Lower leg skin (tissue), 3 donors: ENCODE measurements at regions not wholly inside any gene's neighbourhood (a gene's known extent, or its start where the extent isn't known, plus 50 kb on each side); places are given as distances from the start of the nearest gene placed in this dataset.
"Not testable (repeated sequence)": the region's sequence is repeated elsewhere in the genome, so short reads cannot be mapped to it uniquely, and the experiment has no call there.

ENCODE experiments used
- POLR2A ChIP-seq, 2 donors: fragments of 450-650 bp; IDR thresholded peaks; one replicate each; pipeline ENCODE4 v1.6.1; 2016 to 2017; ENCODE audit warnings: antibody characterized with exemption in 2 of 2, mild to moderate bottlenecking in 1 of 2, moderate library complexity in 1 of 2
- TF ChIP-seq, protein P1 (sequence below), 3 donors: fragments of 450-650 bp; IDR thresholded peaks; one replicate each; pipeline ENCODE4 v1.5.1; 2016; ENCODE audit warnings: antibody characterized with exemption in 3 of 3, mild to moderate bottlenecking in 3 of 3, moderate library complexity in 2 of 3

DNA sequence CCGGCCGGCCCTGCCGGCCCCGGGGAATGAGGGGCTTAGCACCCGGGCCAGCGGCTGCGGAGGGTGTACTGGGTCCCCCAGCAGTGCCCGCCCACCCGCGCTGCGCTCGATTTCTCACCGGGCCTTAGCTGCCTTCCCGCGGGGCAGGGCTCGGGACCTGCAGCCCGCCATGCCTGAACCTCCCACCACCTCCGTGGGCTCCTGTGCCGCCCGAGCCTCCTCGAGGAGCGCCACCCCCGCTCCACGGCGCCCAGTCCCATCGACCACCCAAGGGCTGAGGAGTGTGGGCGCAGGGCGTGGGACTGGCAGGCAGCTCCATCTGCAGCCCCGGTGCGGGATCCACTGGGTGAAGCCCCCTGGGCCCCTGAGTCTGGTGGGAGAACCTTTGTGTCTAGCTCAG lies 145.5 kb upstream of the CDH7 start:
- TF ChIP-seq, protein P1, sequence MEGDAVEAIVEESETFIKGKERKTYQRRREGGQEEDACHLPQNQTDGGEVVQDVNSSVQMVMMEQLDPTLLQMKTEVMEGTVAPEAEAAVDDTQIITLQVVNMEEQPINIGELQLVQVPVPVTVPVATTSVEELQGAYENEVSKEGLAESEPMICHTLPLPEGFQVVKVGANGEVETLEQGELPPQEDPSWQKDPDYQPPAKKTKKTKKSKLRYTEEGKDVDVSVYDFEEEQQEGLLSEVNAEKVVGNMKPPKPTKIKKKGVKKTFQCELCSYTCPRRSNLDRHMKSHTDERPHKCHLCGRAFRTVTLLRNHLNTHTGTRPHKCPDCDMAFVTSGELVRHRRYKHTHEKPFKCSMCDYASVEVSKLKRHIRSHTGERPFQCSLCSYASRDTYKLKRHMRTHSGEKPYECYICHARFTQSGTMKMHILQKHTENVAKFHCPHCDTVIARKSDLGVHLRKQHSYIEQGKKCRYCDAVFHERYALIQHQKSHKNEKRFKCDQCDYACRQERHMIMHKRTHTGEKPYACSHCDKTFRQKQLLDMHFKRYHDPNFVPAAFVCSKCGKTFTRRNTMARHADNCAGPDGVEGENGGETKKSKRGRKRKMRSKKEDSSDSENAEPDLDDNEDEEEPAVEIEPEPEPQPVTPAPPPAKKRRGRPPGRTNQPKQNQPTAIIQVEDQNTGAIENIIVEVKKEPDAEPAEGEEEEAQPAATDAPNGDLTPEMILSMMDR (IDR thresholded peaks at IDR 0.05), result not testable (repeated sequence)
- not testable (repeated sequence) for TF ChIP-seq POLR2A (IDR thresholded peaks at IDR 0.05)
